Gastrocnemius medialis (tissue), 4 donors: ENCODE measurements at regions not wholly inside any gene's neighbourhood (a gene's known extent, or its start where the extent isn't known, plus 50 kb on each side); places are given as distances from the start of the nearest gene placed in this dataset.

Experiments used
- CTCF ChIP-seq, 5 experiments: fragments of 450-650 bp in 3 of 5; fragments of 200-600 bp in 2 of 5; sonication (generic) in 2 of 5; IDR thresholded peaks in 4 of 5; conservative IDR thresholded peaks in 1 of 5; 1 replicate in 4 of 5; 2 replicates in 1 of 5; pipeline ENCODE4 v1.5.1; 2016 to 2019; ENCODE audit warnings: antibody characterized with exemption in 5 of 5, mild to moderate bottlenecking in 3 of 5, moderate library complexity in 3 of 5
- POLR2A ChIP-seq, 2 donors: fragments of 450-650 bp; IDR thresholded peaks; one replicate each; pipeline ENCODE4 v1.6.1; 2017; ENCODE audit warnings: antibody characterized with exemption in 2 of 2, mild to moderate bottlenecking in 2 of 2, moderate library complexity in 2 of 2

GRCh38 chr20:54389596-54390280 is 85.7 kb upstream of the DOK5 start:
- TF ChIP-seq POLR2A (IDR thresholded peaks at IDR 0.05) (no peak), CTCF (IDR thresholded peaks at IDR 0.05 in 4 of 5, conservative IDR thresholded peaks at IDR 0.05 in 1 of 5) (no peak)
